Esophagus muscularis mucosa (tissue), 3 donors: ENCODE measurements at regions not wholly inside any gene's neighbourhood (a gene's known extent, or its start where the extent isn't known, plus 50 kb on each side); places are given as distances from the start of the nearest gene placed in this dataset.

Experiments
- POLR2A ChIP-seq: fragments of 450-650 bp; IDR thresholded peaks from one replicate; pipeline ENCODE4 v1.6.1; 2017; ENCODE audit warnings: antibody characterized with exemption, moderate library complexity, mild to moderate bottlenecking, low read depth
- TF ChIP-seq, protein P1 (sequence below), 3 experiments: fragments of 200-600 bp in 2 of 3; fragments of 450-650 bp in 1 of 3; sonication (generic) in 2 of 3; IDR thresholded peaks; one replicate each; pipeline ENCODE4 v1.5.1; 2017 to 2019; ENCODE audit warnings: antibody characterized with exemption in 3 of 3, mild to moderate bottlenecking in 2 of 3, moderate library complexity in 1 of 3

DNA sequence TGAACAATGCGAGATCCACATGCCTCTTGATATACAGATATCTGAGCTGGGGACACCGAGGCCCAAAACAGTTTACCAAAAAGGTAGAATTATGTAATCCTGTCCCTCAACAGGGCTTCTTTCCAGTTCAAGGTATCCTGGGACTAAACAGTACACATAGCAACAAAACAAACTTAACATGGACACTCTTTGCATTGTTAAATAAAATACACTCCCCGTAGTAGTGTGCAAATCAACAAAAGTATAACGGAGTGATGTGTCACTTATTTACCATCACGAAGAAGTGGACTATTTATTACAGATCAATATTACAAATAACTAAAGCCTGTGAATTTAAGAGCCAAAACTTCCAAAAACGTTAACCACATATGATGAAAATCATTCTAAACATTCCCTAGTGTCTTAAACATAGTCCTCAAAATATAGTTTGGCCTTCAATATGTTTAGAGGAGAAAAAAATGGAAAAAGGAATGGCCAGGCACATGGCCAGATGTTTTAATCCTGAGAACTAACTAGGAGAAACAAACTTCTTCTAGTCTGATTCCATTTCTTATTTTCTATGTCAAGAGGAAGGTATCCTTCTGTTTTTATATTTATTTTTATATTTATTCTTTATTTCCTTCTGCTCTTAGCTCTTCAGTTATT, 377.5 kb downstream of the OSR1 start:
- TF ChIP-seq, protein P1, sequence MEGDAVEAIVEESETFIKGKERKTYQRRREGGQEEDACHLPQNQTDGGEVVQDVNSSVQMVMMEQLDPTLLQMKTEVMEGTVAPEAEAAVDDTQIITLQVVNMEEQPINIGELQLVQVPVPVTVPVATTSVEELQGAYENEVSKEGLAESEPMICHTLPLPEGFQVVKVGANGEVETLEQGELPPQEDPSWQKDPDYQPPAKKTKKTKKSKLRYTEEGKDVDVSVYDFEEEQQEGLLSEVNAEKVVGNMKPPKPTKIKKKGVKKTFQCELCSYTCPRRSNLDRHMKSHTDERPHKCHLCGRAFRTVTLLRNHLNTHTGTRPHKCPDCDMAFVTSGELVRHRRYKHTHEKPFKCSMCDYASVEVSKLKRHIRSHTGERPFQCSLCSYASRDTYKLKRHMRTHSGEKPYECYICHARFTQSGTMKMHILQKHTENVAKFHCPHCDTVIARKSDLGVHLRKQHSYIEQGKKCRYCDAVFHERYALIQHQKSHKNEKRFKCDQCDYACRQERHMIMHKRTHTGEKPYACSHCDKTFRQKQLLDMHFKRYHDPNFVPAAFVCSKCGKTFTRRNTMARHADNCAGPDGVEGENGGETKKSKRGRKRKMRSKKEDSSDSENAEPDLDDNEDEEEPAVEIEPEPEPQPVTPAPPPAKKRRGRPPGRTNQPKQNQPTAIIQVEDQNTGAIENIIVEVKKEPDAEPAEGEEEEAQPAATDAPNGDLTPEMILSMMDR (IDR thresholded peaks at IDR 0.05), result no peak
- no peak for TF ChIP-seq POLR2A
